GM19043 (cell line): ENCODE measurements at regions not wholly inside any gene's neighbourhood (a gene's known extent, or its start where the extent isn't known, plus 50 kb on each side); places are given as distances from the start of the nearest gene placed in this dataset.

Source experiments
- ATAC-seq: cut with Tn5 transposase; IDR thresholded peaks from one replicate; pipeline ENCODE4 v1.9.1; 2021; ENCODE audit warnings: low read depth; ENCODE audit not compliant: unreplicated experiment

GRCh38 chr16:64659866-64660265 is 462.0 kb downstream of the CDH11 start:
- ATAC-seq = no peak

GRCh38 chr16:64657316-64658011 is 464.4 kb downstream of the CDH11 start:
- no peak for ATAC-seq

- no peak for ATAC-seq
Observed at GRCh38 chr16:64656471-64656870, 465.4 kb downstream of the CDH11 start.

GRCh38 chr16:64654178-64654577 is 467.7 kb downstream of the CDH11 start:
- ATAC-seq = no peak

GRCh38 chr16:64648282-64648681 is 473.6 kb downstream of the CDH11 start:
- ATAC-seq = no peak

- no peak for ATAC-seq
Observed at GRCh38 chr16:64641343-64641742, 480.5 kb downstream of the CDH11 start.

- no peak for ATAC-seq
Observed at GRCh38 chr16:64638766-64639165, 483.1 kb downstream of the CDH11 start.

- no peak for ATAC-seq
Observed at GRCh38 chr16:64629622-64630021, 492.2 kb downstream of the CDH11 start.

- no peak for ATAC-seq
Observed at GRCh38 chr16:64627781-64628180, 494.1 kb downstream of the CDH11 start.

- no peak for ATAC-seq
Observed at GRCh38 chr16:64627288-64627687, 494.6 kb downstream of the CDH11 start.

- no peak for ATAC-seq
Observed at GRCh38 chr16:64626776-64627175, 495.1 kb downstream of the CDH11 start.

- ATAC-seq = no peak
Observed at GRCh38 chr16:64621616-64622015, 500.2 kb downstream of the CDH11 start.

GRCh38 chr16:64617836-64618476 is 503.9 kb downstream of the CDH11 start:
- ATAC-seq = no peak

GRCh38 chr16:64615630-64616280 is 506.1 kb downstream of the CDH11 start:
- ATAC-seq = no peak

GRCh38 chr16:64596196-64596595 is 525.7 kb downstream of the CDH11 start:
- no peak for ATAC-seq

GRCh38 chr16:64590513-64590912 is 531.4 kb downstream of the CDH11 start:
- ATAC-seq = no peak

GRCh38 chr16:64589836-64590235 is 532.0 kb downstream of the CDH11 start:
- ATAC-seq = no peak

GRCh38 chr16:64586781-64587180 is 535.1 kb downstream of the CDH11 start:
- no peak for ATAC-seq

- no peak for ATAC-seq
Observed at GRCh38 chr16:64585367-64585766, 536.5 kb downstream of the CDH11 start.

GRCh38 chr16:64580558-64580957 is 541.3 kb downstream of the CDH11 start:
- ATAC-seq = no peak

- no peak for ATAC-seq
Observed at GRCh38 chr16:64579712-64580111, 542.2 kb downstream of the CDH11 start.

GRCh38 chr16:64545768-64546167 is 576.1 kb downstream of the CDH11 start:
- ATAC-seq = no peak
